Upper lobe of left lung (tissue), 6 donors: ENCODE measurements at regions not wholly inside any gene's neighbourhood (a gene's known extent, or its start where the extent isn't known, plus 50 kb on each side); places are given as distances from the start of the nearest gene placed in this dataset.

Experiments used
- ATAC-seq, 2 donors: fragments of 200-7000 bp; cut with Tn5 transposase; one replicate each; pipeline ENCODE4 v1.9.1; 2022; ENCODE audit warnings: mild to moderate bottlenecking in 2 of 2, moderate library complexity in 2 of 2; ENCODE audit not compliant: low FRiP score in 2 of 2
- DNase-seq, 2 donors: peaks; one replicate each; pipeline ENCODE4 v3.0.0-alpha.2; 2019 to 2020
- H3K27ac ChIP-seq, 4 donors: fragments of 200-600 bp; sonication (generic); one replicate each; pipeline ENCODE4 v1.5.1; 2016 to 2019
- H3K27me3 ChIP-seq, 4 donors: fragments of 200-600 bp; sonication (generic); one replicate each; pipeline ENCODE4 v1.5.1; 2017 to 2019
- H3K36me3 ChIP-seq, 4 donors: fragments of 200-600 bp; sonication (generic); one replicate each; pipeline ENCODE4 v1.5.1; 2016 to 2019
- H3K4me1 ChIP-seq, 4 donors: fragments of 200-600 bp; sonication (generic); one replicate each; pipeline ENCODE4 v1.5.1; 2018 to 2019
- H3K4me3 ChIP-seq, 4 donors: fragments of 200-600 bp; sonication (generic); one replicate each; pipeline ENCODE4 v1.5.1; 2017 to 2019; ENCODE audit warnings: mild to moderate bottlenecking in 2 of 4, moderate library complexity in 1 of 4
- H3K9me3 ChIP-seq, 4 donors: fragments of 200-600 bp; sonication (generic); one replicate each; pipeline ENCODE4 v1.5.1; 2018 to 2019
- CTCF ChIP-seq, 6 experiments: fragments of 450-650 bp in 4 of 6; fragments of 200-600 bp in 2 of 6; sonication (generic) in 2 of 6; IDR thresholded peaks; one replicate each; pipeline ENCODE4 v1.5.1; 2016 to 2019; ENCODE audit warnings: antibody characterized with exemption in 6 of 6
- EP300 ChIP-seq, 4 donors: sonication (generic); formaldehyde crosslinking; IDR thresholded peaks; one replicate each; pipeline ENCODE4 v1.5.1; 2017; ENCODE audit warnings: antibody characterized with exemption in 4 of 4, control low read depth in 2 of 4
- POLR2A ChIP-seq, 4 donors: fragments of 450-650 bp; IDR thresholded peaks; one replicate each; pipeline ENCODE4 v1.5.1; 2016 to 2017; ENCODE audit warnings: antibody characterized with exemption in 4 of 4, mild to moderate bottlenecking in 2 of 4
- POLR2AphosphoS5 ChIP-seq, 2 donors: sonication (generic); formaldehyde crosslinking; IDR thresholded peaks; one replicate each; pipeline ENCODE4 v1.5.1; 2017; ENCODE audit warnings: antibody characterized with exemption in 2 of 2
- WGBS, 2 donors: methylation state at CpG; one replicate each; pipeline ENCODE4 v1.1.5; 2017 to 2018; 5-methylcytosine and 5-hydroxymethylcytosine counted together
- donor health status: DM: no; HTN: no; CAD: no; lungs with moderate emphysema.
- donor health status: DM: no; HTN: yes; CAD: no; lungs with severe emphysema.

- no peak for TF ChIP-seq CTCF (IDR thresholded peaks at IDR 0.05)
- no peak for TF ChIP-seq EP300 (IDR thresholded peaks at IDR 0.05)
- no peak for TF ChIP-seq POLR2AphosphoS5 (IDR thresholded peaks at IDR 0.05)
- no peak for TF ChIP-seq POLR2A (IDR thresholded peaks at IDR 0.05)
- Histone ChIP-seq H3K36me3 (no peaks in the 10 kb centered on the region), H3K4me1 (peaks cover 0 to 4% (median 0%) of the 10 kb centered on the region in 4 donors), H3K9me3 (no peaks in the 10 kb centered on the region), H3K4me3 (no peak overlapping the region), H3K27me3 (no peaks in the 10 kb centered on the region), H3K27ac (no peak overlapping the region)
- no peak for ATAC-seq
- no peak for DNase-seq
- WGBS, 2 donors: 89 to 93% methylated on average over 7 of the region's 7 CpGs
These were observed 117.9 kb downstream of the ETAA1 start for GRCh38 chr2:67515056-67515455.

GRCh38 chr2:67515538-67515937 lies 118.4 kb downstream of the ETAA1 start:
- no peaks in the 10 kb centered on the region for H3K36me3 ChIP-seq
- no peak overlapping the region for H3K4me3 ChIP-seq
- peaks cover 0 to 4% (median 0%) of the 10 kb centered on the region in 4 donors for H3K4me1 ChIP-seq
- no peak overlapping the region for H3K27ac ChIP-seq
- no peak for ATAC-seq
- no peak for DNase-seq
- H3K27me3 ChIP-seq: no peaks in the 10 kb centered on the region
- TF ChIP-seq CTCF (IDR thresholded peaks at IDR 0.05) (no peak), EP300 (IDR thresholded peaks at IDR 0.05) (no peak), POLR2A (IDR thresholded peaks at IDR 0.05) (no peak), POLR2AphosphoS5 (IDR thresholded peaks at IDR 0.05) (no peak)
- H3K9me3 ChIP-seq: no peaks in the 10 kb centered on the region
- WGBS, 2 donors: 91 to 93% methylated on average over 1 of the region's 1 CpG

- ATAC-seq: no peak
- Histone ChIP-seq H3K4me3 (no peak overlapping the region), H3K27ac (no peak overlapping the region)
These were observed 119.2 kb downstream of the ETAA1 start for GRCh38 chr2:67516362-67516761.

GRCh38 chr2:67516899-67517530 lies 119.9 kb downstream of the ETAA1 start:
- no peak for TF ChIP-seq POLR2A (IDR thresholded peaks at IDR 0.05)
- no peak for TF ChIP-seq CTCF (IDR thresholded peaks at IDR 0.05)
- TF ChIP-seq EP300 (IDR thresholded peaks at IDR 0.05): no peak
- TF ChIP-seq POLR2AphosphoS5 (IDR thresholded peaks at IDR 0.05): no peak
- peaks cover 0 to 3% (median 0%) of the 10 kb centered on the region in 4 donors for H3K4me1 ChIP-seq
- no peaks in the 10 kb centered on the region for H3K36me3 ChIP-seq
- WGBS, 2 donors: 53 to 56% methylated on average over 2 of the region's 2 CpGs
- H3K27ac ChIP-seq: no peak overlapping the region
- no peak overlapping the region for H3K4me3 ChIP-seq
- H3K9me3 ChIP-seq: no peaks in the 10 kb centered on the region
- H3K27me3 ChIP-seq: no peaks in the 10 kb centered on the region
- no peak for ATAC-seq
- no peak for DNase-seq

More at GRCh38 chr2:67516362-67516761, 119.2 kb downstream of the ETAA1 start:
- no peaks in the 10 kb centered on the region for H3K36me3 ChIP-seq
- H3K27me3 ChIP-seq: no peaks in the 10 kb centered on the region
- no peaks in the 10 kb centered on the region for H3K9me3 ChIP-seq
- WGBS, 2 donors: 72 to 82% methylated on average over 5 of the region's 5 CpGs
- peaks cover 0 to 4% (median 0%) of the 10 kb centered on the region in 4 donors for H3K4me1 ChIP-seq
- DNase-seq: no peak
- TF ChIP-seq POLR2A (IDR thresholded peaks at IDR 0.05) (no peak), POLR2AphosphoS5 (IDR thresholded peaks at IDR 0.05) (no peak), CTCF (IDR thresholded peaks at IDR 0.05) (no peak), EP300 (IDR thresholded peaks at IDR 0.05) (no peak)

- ATAC-seq (no peak), DNase-seq (no peak)
- Histone ChIP-seq H3K4me1 (peaks cover 0 to 6% (median 0%) of the 10 kb centered on the region in 4 donors), H3K4me3 (no peak overlapping the region), H3K27ac (no peak overlapping the region), H3K9me3 (no peaks in the 10 kb centered on the region), H3K27me3 (no peaks in the 10 kb centered on the region), H3K36me3 (no peaks in the 10 kb centered on the region)
- 93 to 94% methylated on average over 1 of the region's 1 CpG for WGBS, 2 donors
- TF ChIP-seq POLR2AphosphoS5 (IDR thresholded peaks at IDR 0.05) (no peak), EP300 (IDR thresholded peaks at IDR 0.05) (no peak), POLR2A (IDR thresholded peaks at IDR 0.05) (no peak)
These were observed 125.0 kb downstream of the ETAA1 start for GRCh38 chr2:67522148-67522547.
